H1 (cell line): ENCODE measurements at regions not wholly inside any gene's neighbourhood (a gene's known extent, or its start where the extent isn't known, plus 50 kb on each side); places are given as distances from the start of the nearest gene placed in this dataset.

Source experiments
- CEBPB ChIP-seq: IDR thresholded peaks from 2 replicates; pipeline ENCODE4 v1.6.1; 2012; ENCODE audit warnings: low read depth, low read length
- CHD2 ChIP-seq: IDR thresholded peaks from 2 replicates; pipeline ENCODE4 v1.6.1; 2012; ENCODE audit warnings: low read length, improper control_type of control experiment
- EGR1 ChIP-seq: IDR thresholded peaks from 2 replicates; pipeline ENCODE4 v1.6.1; 2011; ENCODE audit warnings: low read depth, low read length, borderline replicate concordance
- EZH2 ChIP-seq: fragments of 200-600 bp; sonication (generic); IDR thresholded peaks from 2 replicates; pipeline ENCODE4 v1.7.1; 2012; ENCODE audit warnings: low read depth, mild to moderate bottlenecking, moderate library complexity, low read length, inconsistent platforms; ENCODE audit not compliant: severe bottlenecking
- KDM1A ChIP-seq: fragments of 200-600, 300-600 bp; sonication (generic); IDR thresholded peaks from 2 replicates; pipeline ENCODE4 v1.7.1; 2016; ENCODE audit warnings: mild to moderate bottlenecking, low read length, borderline replicate concordance
- POLR2A ChIP-seq, 2 experiments: IDR thresholded peaks; 1 replicate in 1 of 2; 2 replicates in 1 of 2; pipeline ENCODE4 v1.6.1; 2011; ENCODE audit warnings: low read depth in 2 of 2, low read length in 2 of 2, mild to moderate bottlenecking in 2 of 2; ENCODE audit errors: control extremely low read depth in 1 of 2
- POLR2AphosphoS5 ChIP-seq: IDR thresholded peaks from 2 replicates; pipeline ENCODE4 v1.6.1; 2011; ENCODE audit warnings: low read depth, low read length
- RFX5 ChIP-seq: IDR thresholded peaks from 2 replicates; pipeline ENCODE4 v1.6.1; 2011; ENCODE audit warnings: low read depth, low read length, improper control_type of control experiment, borderline replicate concordance
- SIN3A ChIP-seq, 2 experiments: IDR thresholded peaks in 1 of 2; conservative IDR thresholded peaks in 1 of 2; 2 replicates each; pipeline ENCODE4 v1.6.1; 2011 to 2012; ENCODE audit warnings: low read length in 2 of 2, improper control_type of control experiment in 1 of 2, low read depth in 1 of 2, mild to moderate bottlenecking in 1 of 2
- SRF ChIP-seq: IDR thresholded peaks from 2 replicates; pipeline ENCODE4 v1.6.1; 2011; ENCODE audit warnings: mild to moderate bottlenecking, low read depth, low read length, moderate library complexity
- SUZ12 ChIP-seq: fragments of 200-600 bp; sonication (generic); IDR thresholded peaks from 2 replicates; pipeline ENCODE4 v1.6.1; 2012; ENCODE audit warnings: mild to moderate bottlenecking, inconsistent platforms, low read length, moderate library complexity, mixed read lengths
- TAF1 ChIP-seq: IDR thresholded peaks from 2 replicates; pipeline ENCODE4 v1.6.1; 2011; ENCODE audit warnings: mild to moderate bottlenecking, low read depth, low read length
- YY1 ChIP-seq: IDR thresholded peaks from 2 replicates; pipeline ENCODE4 v1.6.1; 2011; ENCODE audit warnings: low read depth, mild to moderate bottlenecking, low read length
- TF ChIP-seq, protein P1 (sequence below), 3 experiments: IDR thresholded peaks; 1 replicate in 2 of 3; 2 replicates in 1 of 3; pipeline versions ENCODE4 v1.5.1 to v1.6.1; 2011; ENCODE audit warnings: low read length in 3 of 3, mild to moderate bottlenecking in 3 of 3, inconsistent platforms in 2 of 3, low read depth in 1 of 3, moderate library complexity in 1 of 3; ENCODE audit not compliant: insufficient read depth in 1 of 3; ENCODE audit errors: control extremely low read depth in 1 of 3

DNA sequence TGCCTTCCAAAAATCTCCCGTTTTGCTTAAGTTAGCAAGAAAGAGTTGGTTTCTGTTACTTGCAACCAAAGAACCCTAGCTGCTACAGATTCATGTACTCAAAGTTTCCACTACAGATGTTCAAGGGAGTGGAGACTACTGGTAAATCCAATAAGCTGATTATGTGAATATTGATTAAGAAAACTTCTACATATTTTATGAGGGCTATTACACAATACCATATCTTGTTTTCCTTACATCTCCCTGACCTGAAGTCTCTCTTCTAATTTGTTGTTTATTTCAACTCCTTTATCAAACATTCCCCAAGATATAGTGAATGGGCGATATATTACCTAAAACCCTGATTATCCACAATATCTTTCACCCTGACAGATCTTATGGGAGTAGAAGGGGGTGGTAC, 164.4 kb upstream of the PLXNC1 start:
- TF ChIP-seq TAF1, result no peak
- TF ChIP-seq YY1, result no peak
- TF ChIP-seq, protein P1, sequence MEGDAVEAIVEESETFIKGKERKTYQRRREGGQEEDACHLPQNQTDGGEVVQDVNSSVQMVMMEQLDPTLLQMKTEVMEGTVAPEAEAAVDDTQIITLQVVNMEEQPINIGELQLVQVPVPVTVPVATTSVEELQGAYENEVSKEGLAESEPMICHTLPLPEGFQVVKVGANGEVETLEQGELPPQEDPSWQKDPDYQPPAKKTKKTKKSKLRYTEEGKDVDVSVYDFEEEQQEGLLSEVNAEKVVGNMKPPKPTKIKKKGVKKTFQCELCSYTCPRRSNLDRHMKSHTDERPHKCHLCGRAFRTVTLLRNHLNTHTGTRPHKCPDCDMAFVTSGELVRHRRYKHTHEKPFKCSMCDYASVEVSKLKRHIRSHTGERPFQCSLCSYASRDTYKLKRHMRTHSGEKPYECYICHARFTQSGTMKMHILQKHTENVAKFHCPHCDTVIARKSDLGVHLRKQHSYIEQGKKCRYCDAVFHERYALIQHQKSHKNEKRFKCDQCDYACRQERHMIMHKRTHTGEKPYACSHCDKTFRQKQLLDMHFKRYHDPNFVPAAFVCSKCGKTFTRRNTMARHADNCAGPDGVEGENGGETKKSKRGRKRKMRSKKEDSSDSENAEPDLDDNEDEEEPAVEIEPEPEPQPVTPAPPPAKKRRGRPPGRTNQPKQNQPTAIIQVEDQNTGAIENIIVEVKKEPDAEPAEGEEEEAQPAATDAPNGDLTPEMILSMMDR (IDR thresholded peaks at IDR 0.05; ENCODE audit: control extremely low read depth in 1 of 3, insufficient read depth in 1 of 3, low read depth in 1 of 3, low read length in 3 of 3), result no peak
- TF ChIP-seq EZH2, result no peak
- no peak for TF ChIP-seq POLR2A (IDR thresholded peaks at IDR 0.05; ENCODE audit: control extremely low read depth in 1 of 2, low read depth in 2 of 2, low read length in 2 of 2)
- TF ChIP-seq SRF, result no peak
- no peak for TF ChIP-seq CEBPB
- no peak for TF ChIP-seq CHD2
- TF ChIP-seq SIN3A (conservative IDR thresholded peaks at IDR 0.05 in 1 of 2, IDR thresholded peaks at IDR 0.05 in 1 of 2; ENCODE audit: low read depth in 1 of 2, low read length in 2 of 2), result no peak
- no peak for TF ChIP-seq RFX5
- no peak for TF ChIP-seq EGR1
- no peak for TF ChIP-seq KDM1A
- TF ChIP-seq SUZ12, result no peak
- no peak for TF ChIP-seq POLR2AphosphoS5
